Spleen (tissue), 11 donors: ENCODE measurements at regions not wholly inside any gene's neighbourhood (a gene's known extent, or its start where the extent isn't known, plus 50 kb on each side); places are given as distances from the start of the nearest gene placed in this dataset.

Source experiments
- DNase-seq: peaks from one replicate; pipeline ENCODE4 v3.0.0-alpha.2; 2020
- H3K27ac ChIP-seq, 8 donors: fragments of 200-600 bp; sonication (generic) in 7 of 8; 1 replicate in 4 of 8; 2 replicates in 4 of 8; pipeline versions ENCODE4 v1.5.0 to v1.8.0; 2016 to 2021; ENCODE audit warnings: inconsistent platforms in 4 of 8, mild to moderate bottlenecking in 4 of 8, moderate library complexity in 1 of 8
- H3K27me3 ChIP-seq, 7 donors: fragments of 200-600 bp; sonication (generic) in 6 of 7; replicated peaks in 1 of 7; 1 replicate in 4 of 7; 2 replicates in 3 of 7; pipeline versions ENCODE4 v1.5.0 to v1.8.0; 2016 to 2021; ENCODE audit warnings: inconsistent platforms in 3 of 7, mild to moderate bottlenecking in 1 of 7
- H3K36me3 ChIP-seq, 6 donors: fragments of 200-600 bp; sonication (generic) in 5 of 6; 1 replicate in 4 of 6; 2 replicates in 2 of 6; pipeline versions ENCODE4 v1.5.0 to v1.8.0; 2016 to 2021; ENCODE audit warnings: inconsistent platforms in 2 of 6
- H3K4me1 ChIP-seq, 6 donors: fragments of 200-600 bp; sonication (generic) in 5 of 6; 1 replicate in 3 of 6; 2 replicates in 3 of 6; pipeline versions ENCODE4 v1.5.0 to v1.8.0; 2016 to 2021; ENCODE audit warnings: inconsistent platforms in 3 of 6
- H3K4me3 ChIP-seq, 8 donors: fragments of 200-600 bp; sonication (generic) in 7 of 8; 1 replicate in 4 of 8; 2 replicates in 4 of 8; pipeline versions ENCODE4 v1.5.0 to v1.8.0; 2016 to 2021; ENCODE audit warnings: inconsistent platforms in 4 of 8, mild to moderate bottlenecking in 4 of 8, moderate library complexity in 2 of 8
- H3K9me3 ChIP-seq, 8 donors: fragments of 200-600 bp; sonication (generic) in 7 of 8; 1 replicate in 4 of 8; 2 replicates in 4 of 8; pipeline versions ENCODE4 v1.5.0 to v1.8.0; 2016 to 2021; ENCODE audit warnings: inconsistent platforms in 4 of 8
- POLR2A ChIP-seq, 3 donors: fragments of 450-650 bp; IDR thresholded peaks; one replicate each; pipeline ENCODE4 v1.5.1; 2017; ENCODE audit warnings: antibody characterized with exemption in 3 of 3, mild to moderate bottlenecking in 1 of 3
- POLR2AphosphoS5 ChIP-seq, 3 donors: sonication (generic); formaldehyde crosslinking; IDR thresholded peaks; one replicate each; pipeline ENCODE4 v1.5.1; 2017; ENCODE audit warnings: antibody characterized with exemption in 3 of 3
- WGBS, 5 donors: extraction: QIAGEN DNeasy Blood & Tissue Kit in 3 of 5; methylation state at CpG; one replicate each; pipeline versions ENCODE4 v1.1.5 to v1.1.7; 2013 to 2018; 5-methylcytosine and 5-hydroxymethylcytosine counted together
- intact Hi-C: fragments of 100-400 bp; cut with DNase I; formaldehyde crosslinking; loops from one replicate; pipeline ENCODE4 v1.15.0; 2023; ENCODE audit warnings: low total_unique reads
- TF ChIP-seq, protein P1 (sequence below), 11 experiments: fragments of 200-600 bp in 7 of 11; fragments of 450-650 bp in 4 of 11; sonication (generic) in 4 of 11; IDR thresholded peaks in 8 of 11; conservative IDR thresholded peaks in 3 of 11; 1 replicate in 7 of 11; 2 replicates in 4 of 11; pipeline versions ENCODE4 v1.4.0 to v1.8.0; 2016 to 2021; ENCODE audit warnings: antibody characterized with exemption in 11 of 11, inconsistent platforms in 4 of 11, mild to moderate bottlenecking in 1 of 11
- donor health status: healthy with polysubstance abuse.
- donor health status: DM: no; HTN: no; CAD: no; lungs with moderate emphysema.
- donor health status: DM: no; HTN: no; CAD: no.
- donor health status: Bipolar disorder and iron deficiency.
- donor health status: healthy.
- donor health status: DM: no; HTN: no; CAD: no.
- donor health status: DM: yes; HTN: yes; CAD: no.

DNA sequence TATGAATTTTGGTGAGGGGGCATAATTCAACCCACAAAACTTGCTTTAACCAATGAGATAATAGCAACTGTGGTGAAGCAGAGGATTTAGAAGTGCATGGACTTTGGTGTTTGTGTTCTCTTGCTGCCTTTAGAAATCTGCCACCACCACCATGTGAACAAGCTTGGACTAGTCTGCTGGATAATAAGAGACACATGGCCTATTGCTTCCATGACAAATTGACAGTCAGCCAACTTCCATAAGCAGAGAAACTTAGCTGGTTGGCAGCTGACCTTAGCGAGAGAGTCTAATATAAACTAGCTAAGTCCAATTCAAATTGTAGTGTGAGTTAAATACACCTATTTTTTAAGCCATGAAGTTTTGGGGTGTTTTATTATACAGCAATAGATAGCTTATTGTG lies 482.1 kb upstream of the ANO5 start:
- no peaks in the 10 kb centered on the region for H3K27me3 ChIP-seq
- WGBS, 5 donors, result 86 to 94% (median 90%) methylated on average over 1 of the region's 1 CpG
- H3K4me1 ChIP-seq, result no peaks in the 10 kb centered on the region
- DNase-seq, result no peak
- H3K36me3 ChIP-seq, result no peaks in the 10 kb centered on the region
- TF ChIP-seq, protein P1, sequence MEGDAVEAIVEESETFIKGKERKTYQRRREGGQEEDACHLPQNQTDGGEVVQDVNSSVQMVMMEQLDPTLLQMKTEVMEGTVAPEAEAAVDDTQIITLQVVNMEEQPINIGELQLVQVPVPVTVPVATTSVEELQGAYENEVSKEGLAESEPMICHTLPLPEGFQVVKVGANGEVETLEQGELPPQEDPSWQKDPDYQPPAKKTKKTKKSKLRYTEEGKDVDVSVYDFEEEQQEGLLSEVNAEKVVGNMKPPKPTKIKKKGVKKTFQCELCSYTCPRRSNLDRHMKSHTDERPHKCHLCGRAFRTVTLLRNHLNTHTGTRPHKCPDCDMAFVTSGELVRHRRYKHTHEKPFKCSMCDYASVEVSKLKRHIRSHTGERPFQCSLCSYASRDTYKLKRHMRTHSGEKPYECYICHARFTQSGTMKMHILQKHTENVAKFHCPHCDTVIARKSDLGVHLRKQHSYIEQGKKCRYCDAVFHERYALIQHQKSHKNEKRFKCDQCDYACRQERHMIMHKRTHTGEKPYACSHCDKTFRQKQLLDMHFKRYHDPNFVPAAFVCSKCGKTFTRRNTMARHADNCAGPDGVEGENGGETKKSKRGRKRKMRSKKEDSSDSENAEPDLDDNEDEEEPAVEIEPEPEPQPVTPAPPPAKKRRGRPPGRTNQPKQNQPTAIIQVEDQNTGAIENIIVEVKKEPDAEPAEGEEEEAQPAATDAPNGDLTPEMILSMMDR (IDR thresholded peaks at IDR 0.05 in 8 of 11, conservative IDR thresholded peaks at IDR 0.05 in 3 of 11), result no peak
- TF ChIP-seq POLR2A (IDR thresholded peaks at IDR 0.05), result no peak
- intact Hi-C loops, result no loop called here
- peaks cover 0 to 15% (median 0%) of the 10 kb centered on the region in 8 donors for H3K9me3 ChIP-seq
- no peak overlapping the region for H3K4me3 ChIP-seq
- H3K27ac ChIP-seq, result no peak overlapping the region

DNA sequence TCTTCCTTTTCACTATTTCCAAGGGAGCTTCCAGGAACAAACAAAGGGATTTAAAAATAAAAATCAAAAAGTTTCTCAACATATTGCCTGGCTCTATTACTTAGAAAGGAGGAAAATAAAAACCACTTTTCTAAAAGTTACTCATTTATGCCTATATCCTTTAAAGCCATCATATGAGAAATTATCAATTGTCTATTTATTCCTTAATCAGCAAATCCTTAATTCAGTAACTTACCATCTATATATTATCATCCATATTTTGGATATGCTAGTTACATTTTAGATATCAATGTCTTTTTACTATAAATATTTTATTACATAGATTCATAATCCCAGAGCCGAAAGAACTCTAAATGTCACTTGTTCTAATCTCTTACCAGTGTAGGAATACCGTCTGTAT lies 481.5 kb upstream of the ANO5 start:
- H3K27me3 ChIP-seq, result no peaks in the 10 kb centered on the region
- intact Hi-C loops, result no loop called here
- no peaks in the 10 kb centered on the region for H3K36me3 ChIP-seq
- no peak for DNase-seq
- TF ChIP-seq POLR2AphosphoS5 (IDR thresholded peaks at IDR 0.05) (no peak), POLR2A (IDR thresholded peaks at IDR 0.05) (no peak)
- TF ChIP-seq, protein P1 (IDR thresholded peaks at IDR 0.05 in 8 of 11, conservative IDR thresholded peaks at IDR 0.05 in 3 of 11), result no peak
- H3K4me1 ChIP-seq, result no peaks in the 10 kb centered on the region
- peaks cover 0 to 20% (median 0%) of the 10 kb centered on the region in 8 donors for H3K9me3 ChIP-seq
- 74 to 86% (median 82%) methylated on average over 2 of the region's 2 CpGs for WGBS, 5 donors
- no peak overlapping the region for H3K4me3 ChIP-seq
- H3K27ac ChIP-seq, result no peak overlapping the region

DNA sequence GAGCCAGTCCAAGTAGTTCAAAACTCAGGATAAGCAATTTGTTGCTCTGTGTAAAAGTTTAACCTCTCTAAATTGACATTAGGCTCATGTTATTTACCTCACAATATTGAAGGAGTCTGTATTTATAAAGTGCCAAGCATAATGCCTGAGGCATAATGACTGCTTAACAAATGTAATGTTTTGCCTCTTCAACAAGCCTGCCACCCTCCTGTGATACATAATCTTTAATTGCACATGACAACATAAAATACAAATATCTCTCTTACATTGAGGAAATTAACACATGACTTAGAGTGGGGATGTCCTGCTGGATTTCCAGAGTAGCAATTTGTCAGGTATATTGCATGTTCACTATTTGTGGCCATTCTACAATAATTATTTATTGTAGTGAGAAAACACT lies 469.2 kb upstream of the ANO5 start:
- DNase-seq, result no peak
- Histone ChIP-seq H3K27ac (no peak overlapping the region), H3K9me3 (peaks cover 0 to 15% (median 13%) of the 10 kb centered on the region in 8 donors), H3K4me3 (no peak overlapping the region), H3K36me3 (no peaks in the 10 kb centered on the region), H3K4me1 (no peaks in the 10 kb centered on the region), H3K27me3 (no peaks in the 10 kb centered on the region)
- TF ChIP-seq, protein P1 (IDR thresholded peaks at IDR 0.05 in 8 of 11, conservative IDR thresholded peaks at IDR 0.05 in 3 of 11), result no peak
- no peak for TF ChIP-seq POLR2A (IDR thresholded peaks at IDR 0.05)
- no peak for TF ChIP-seq POLR2AphosphoS5 (IDR thresholded peaks at IDR 0.05)
- intact Hi-C loops, result no loop called here

DNA sequence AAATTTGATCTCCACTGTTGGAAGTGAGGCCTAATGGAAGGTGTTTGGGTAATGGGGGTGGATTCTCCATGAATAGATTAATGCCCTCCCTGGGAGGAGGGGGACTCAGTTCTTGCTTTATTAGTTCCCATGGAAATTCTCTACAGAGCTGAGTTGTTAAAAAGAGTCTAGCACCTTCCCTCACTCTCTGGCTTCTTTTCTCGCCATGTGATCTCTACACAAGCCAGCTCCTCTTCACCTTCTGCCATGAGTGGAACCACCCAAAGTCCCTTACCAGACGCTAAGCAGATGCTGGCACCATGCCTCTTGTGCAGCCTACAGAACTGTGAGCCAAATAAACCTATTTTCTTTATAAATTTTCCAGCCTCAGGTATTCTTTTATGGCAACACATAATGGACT lies 465.8 kb upstream of the ANO5 start:
- intact Hi-C loops, result no loop called here
- no peaks in the 10 kb centered on the region for H3K4me1 ChIP-seq
- no peaks in the 10 kb centered on the region for H3K36me3 ChIP-seq
- no peak for DNase-seq
- peaks cover 0 to 44% (median 28%) of the 10 kb centered on the region in 8 donors for H3K9me3 ChIP-seq
- H3K27me3 ChIP-seq, result no peaks in the 10 kb centered on the region
- H3K4me3 ChIP-seq, result no peak overlapping the region
- no peak overlapping the region for H3K27ac ChIP-seq
- 67 to 82% (median 76%) methylated on average over 2 of the region's 2 CpGs for WGBS, 5 donors
- TF ChIP-seq, protein P1 (IDR thresholded peaks at IDR 0.05 in 8 of 11, conservative IDR thresholded peaks at IDR 0.05 in 3 of 11), result no peak
- TF ChIP-seq POLR2A (IDR thresholded peaks at IDR 0.05), result no peak
- no peak for TF ChIP-seq POLR2AphosphoS5 (IDR thresholded peaks at IDR 0.05)
